Testis (tissue), 2 donors: ENCODE measurements at regions not wholly inside any gene's neighbourhood (a gene's known extent, or its start where the extent isn't known, plus 50 kb on each side); places are given as distances from the start of the nearest gene placed in this dataset.

ENCODE experiments used
- DNase-seq: peaks from one replicate; pipeline ENCODE4 v3.0.0-alpha.2; 2019
- H3K27ac ChIP-seq, 2 donors: fragments of 200-600 bp; sonication (generic); one replicate each; pipeline ENCODE4 v1.5.1; 2019
- H3K27me3 ChIP-seq: fragments of 200-600 bp; sonication (generic); one replicate; pipeline ENCODE4 v1.5.1; 2019
- H3K36me3 ChIP-seq: fragments of 200-600 bp; sonication (generic); one replicate; pipeline ENCODE4 v1.5.1; 2017; ENCODE audit warnings: low read depth; ENCODE audit errors: missing control alignments
- H3K4me1 ChIP-seq: fragments of 200-600 bp; sonication (generic); one replicate; pipeline ENCODE4 v1.5.1; 2019
- H3K4me3 ChIP-seq, 2 donors: fragments of 200-600 bp; sonication (generic); one replicate each; pipeline ENCODE4 v1.5.1; 2017 to 2019
- H3K9me3 ChIP-seq: fragments of 200-600 bp; sonication (generic); one replicate; pipeline ENCODE4 v1.5.1; 2017
- POLR2A ChIP-seq: fragments of 450-650 bp; IDR thresholded peaks from one replicate; pipeline ENCODE4 v1.6.1; 2017; ENCODE audit warnings: antibody characterized with exemption, mild to moderate bottlenecking, moderate library complexity
- WGBS, 2 donors: methylation state at CpG; one replicate each; pipeline ENCODE4 v1.1.5; 2018; 5-methylcytosine and 5-hydroxymethylcytosine counted together
- intact Hi-C: fragments of 100-400 bp; cut with DNase I; formaldehyde crosslinking; loops from one replicate; pipeline ENCODE4 v1.15.1; 2023; ENCODE audit warnings: low total_unique reads
- TF ChIP-seq, protein P1 (sequence below), 3 experiments: fragments of 450-650 bp in 2 of 3; fragments of 200-600 bp in 1 of 3; sonication (generic) in 1 of 3; IDR thresholded peaks; one replicate each; pipeline ENCODE4 v1.5.1; 2016 to 2019; ENCODE audit warnings: antibody characterized with exemption in 3 of 3, mild to moderate bottlenecking in 2 of 3, moderate library complexity in 1 of 3

- H3K4me3 ChIP-seq: no peak overlapping the region
- DNase-seq: no peak
- H3K4me1 ChIP-seq: no peaks in the 10 kb centered on the region
- no peaks in the 10 kb centered on the region for H3K36me3 ChIP-seq
- H3K27me3 ChIP-seq: no peaks in the 10 kb centered on the region
- intact Hi-C loops: no loop called here
- no peaks in the 10 kb centered on the region for H3K9me3 ChIP-seq
- 67 to 93% methylated on average over 1 of the region's 1 CpG for WGBS, 2 donors
- no peak overlapping the region for H3K27ac ChIP-seq
- no peak for TF ChIP-seq POLR2A
- TF ChIP-seq, protein P1, sequence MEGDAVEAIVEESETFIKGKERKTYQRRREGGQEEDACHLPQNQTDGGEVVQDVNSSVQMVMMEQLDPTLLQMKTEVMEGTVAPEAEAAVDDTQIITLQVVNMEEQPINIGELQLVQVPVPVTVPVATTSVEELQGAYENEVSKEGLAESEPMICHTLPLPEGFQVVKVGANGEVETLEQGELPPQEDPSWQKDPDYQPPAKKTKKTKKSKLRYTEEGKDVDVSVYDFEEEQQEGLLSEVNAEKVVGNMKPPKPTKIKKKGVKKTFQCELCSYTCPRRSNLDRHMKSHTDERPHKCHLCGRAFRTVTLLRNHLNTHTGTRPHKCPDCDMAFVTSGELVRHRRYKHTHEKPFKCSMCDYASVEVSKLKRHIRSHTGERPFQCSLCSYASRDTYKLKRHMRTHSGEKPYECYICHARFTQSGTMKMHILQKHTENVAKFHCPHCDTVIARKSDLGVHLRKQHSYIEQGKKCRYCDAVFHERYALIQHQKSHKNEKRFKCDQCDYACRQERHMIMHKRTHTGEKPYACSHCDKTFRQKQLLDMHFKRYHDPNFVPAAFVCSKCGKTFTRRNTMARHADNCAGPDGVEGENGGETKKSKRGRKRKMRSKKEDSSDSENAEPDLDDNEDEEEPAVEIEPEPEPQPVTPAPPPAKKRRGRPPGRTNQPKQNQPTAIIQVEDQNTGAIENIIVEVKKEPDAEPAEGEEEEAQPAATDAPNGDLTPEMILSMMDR (IDR thresholded peaks at IDR 0.05): no peak
Observed at GRCh38 chr13:72448082-72448481, 279.3 kb downstream of the MZT1 start.

DNA sequence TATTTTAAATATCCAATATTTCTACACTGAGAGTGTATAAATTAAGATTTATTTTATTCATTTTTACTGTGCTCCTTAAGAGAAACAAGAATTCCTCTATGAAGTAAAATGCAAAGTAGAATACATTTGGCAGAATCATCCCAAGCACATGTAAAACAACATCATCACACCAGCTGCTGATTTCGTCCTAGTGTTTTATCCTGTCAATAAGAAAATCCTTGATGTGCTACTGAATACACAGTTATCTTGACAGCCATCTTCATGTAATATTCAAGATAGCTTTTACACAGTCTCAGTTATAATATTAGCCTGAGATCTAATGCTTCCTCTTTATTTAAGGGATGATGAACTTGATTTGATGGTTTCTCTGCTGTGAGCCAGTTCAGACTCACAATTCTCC is 282.4 kb downstream of the MZT1 start:
- no peak for TF ChIP-seq POLR2A
- TF ChIP-seq, protein P1 (IDR thresholded peaks at IDR 0.05): no peak
- H3K27ac ChIP-seq: no peak overlapping the region
- H3K9me3 ChIP-seq: no peaks in the 10 kb centered on the region
- H3K27me3 ChIP-seq: no peaks in the 10 kb centered on the region
- intact Hi-C loops: no loop called here
- H3K36me3 ChIP-seq: no peaks in the 10 kb centered on the region
- 69 to 77% methylated on average over 1 of the region's 1 CpG for WGBS, 2 donors
- H3K4me3 ChIP-seq: no peak overlapping the region
- DNase-seq: no peak
- H3K4me1 ChIP-seq: no peaks in the 10 kb centered on the region

DNA sequence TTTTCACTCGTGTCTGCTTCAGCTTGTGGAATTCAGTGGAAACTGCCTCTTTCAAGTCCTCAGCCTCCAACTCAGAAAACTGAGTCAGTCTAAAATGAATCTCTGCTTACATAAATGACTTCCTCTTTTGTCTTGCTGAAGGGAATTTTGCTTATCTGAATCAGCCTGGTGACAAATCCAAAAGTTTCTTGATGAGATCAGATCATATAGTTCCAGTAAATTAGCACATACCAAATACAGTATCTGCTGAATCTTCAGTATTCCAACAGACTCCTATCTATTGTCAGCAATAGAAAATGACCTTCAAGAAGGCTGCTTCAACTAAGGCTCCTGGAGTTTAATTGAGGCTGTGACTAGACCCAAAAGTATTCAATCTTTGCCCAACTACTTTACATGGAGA is 290.0 kb downstream of the MZT1 start:
- Histone ChIP-seq H3K4me3 (no peak overlapping the region), H3K27ac (no peak overlapping the region), H3K27me3 (no peaks in the 10 kb centered on the region), H3K4me1 (no peaks in the 10 kb centered on the region), H3K36me3 (no peaks in the 10 kb centered on the region), H3K9me3 (no peaks in the 10 kb centered on the region)
- 63 to 71% methylated on average over 1 of the region's 1 CpG for WGBS, 2 donors
- DNase-seq: no peak
- intact Hi-C loops: no loop called here
- TF ChIP-seq POLR2A: no peak
- TF ChIP-seq, protein P1 (IDR thresholded peaks at IDR 0.05): no peak

- H3K4me3 ChIP-seq: no peak overlapping the region
- intact Hi-C loops: no loop called here
- H3K4me1 ChIP-seq: no peaks in the 10 kb centered on the region
- no peak overlapping the region for H3K27ac ChIP-seq
- no peak for TF ChIP-seq POLR2A
- TF ChIP-seq, protein P1 (IDR thresholded peaks at IDR 0.05): no peak
- no peaks in the 10 kb centered on the region for H3K27me3 ChIP-seq
- no peaks in the 10 kb centered on the region for H3K36me3 ChIP-seq
- no peaks in the 10 kb centered on the region for H3K9me3 ChIP-seq
- no peak for DNase-seq
- 90 to 96% methylated on average over 2 of the region's 2 CpGs for WGBS, 2 donors
Observed at GRCh38 chr13:72435251-72435650, 292.2 kb downstream of the MZT1 start.

DNA sequence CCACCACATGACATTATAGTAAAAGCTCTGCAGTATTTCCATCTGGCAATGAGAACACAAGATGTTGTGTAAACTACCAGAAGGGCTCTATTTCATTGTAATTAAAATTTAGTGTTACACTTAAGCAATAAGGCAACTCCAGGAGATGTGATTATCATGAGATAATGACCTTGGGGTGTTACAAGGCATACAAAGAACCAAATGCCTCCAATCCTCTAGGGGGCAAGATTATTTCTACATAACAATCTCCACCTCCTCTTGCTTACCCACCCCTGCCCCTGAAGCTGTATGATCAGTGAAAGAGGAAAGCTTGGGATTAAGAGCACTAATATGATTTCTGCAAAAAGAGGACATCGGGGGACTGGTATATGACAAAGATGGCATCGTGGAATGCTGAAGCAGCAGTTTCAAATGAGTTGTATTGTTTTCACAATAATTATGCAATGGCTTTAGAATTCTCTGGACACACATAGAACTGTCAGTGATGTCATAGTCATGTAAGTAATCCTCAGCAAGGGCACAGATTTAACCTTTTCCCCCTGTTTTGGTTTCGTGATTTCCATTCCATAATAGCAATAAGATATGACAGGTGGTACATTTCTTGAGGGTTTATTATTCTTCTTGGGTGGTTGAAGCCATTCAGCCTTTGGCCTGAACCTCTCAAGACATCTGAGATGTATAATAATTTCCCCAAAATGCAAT is 295.3 kb downstream of the MZT1 start:
- intact Hi-C loops: no loop called here
- Histone ChIP-seq H3K27me3 (no peaks in the 10 kb centered on the region), H3K4me1 (no peaks in the 10 kb centered on the region), H3K27ac (no peak overlapping the region), H3K36me3 (no peaks in the 10 kb centered on the region), H3K9me3 (no peaks in the 10 kb centered on the region), H3K4me3 (no peak overlapping the region)
- DNase-seq: no peak
- 77 to 85% methylated on average over 3 of the region's 3 CpGs for WGBS, 2 donors
- TF ChIP-seq POLR2A: no peak
- TF ChIP-seq, protein P1 (IDR thresholded peaks at IDR 0.05): no peak
